ENCODE measurements at regions not wholly inside any gene's neighbourhood (a gene's known extent, or its start where the extent isn't known, plus 50 kb on each side); places are given as distances from the start of the nearest gene placed in this dataset.

DNA sequence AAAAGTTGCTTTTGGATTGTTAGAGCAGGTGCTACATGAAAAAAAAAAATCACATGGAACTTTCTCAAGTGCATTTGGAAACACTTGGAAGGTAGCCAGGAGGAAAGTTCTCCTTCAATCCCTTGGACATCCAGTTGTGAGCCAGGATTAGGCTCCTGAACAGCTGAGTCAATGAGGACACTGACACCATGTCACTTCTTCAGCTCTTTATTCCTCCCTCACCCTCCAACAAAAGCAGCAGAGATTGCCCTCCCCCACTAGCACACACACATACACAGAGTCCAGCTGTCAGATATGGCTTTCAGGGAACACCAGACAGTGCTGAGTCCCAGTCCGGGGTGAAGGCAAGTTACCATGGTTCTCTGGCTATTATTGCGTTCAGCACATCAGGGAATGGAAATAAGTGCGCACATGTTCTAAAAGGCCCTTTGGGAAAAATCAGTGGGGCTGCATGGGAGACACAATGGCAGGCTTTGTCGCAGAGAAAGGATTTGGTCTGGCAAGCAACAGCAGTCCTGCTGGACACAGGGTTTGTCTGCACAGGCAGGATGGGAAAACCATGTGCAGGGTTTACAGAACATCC, 124.7 kb upstream of the MARCKS start:
- no peak overlapping the region for H3K4me3 ChIP-seq (ENCODE audit: insufficient read depth, low read depth, low read length)
- no peaks in the 10 kb centered on the region for H4K20me1 ChIP-seq (ENCODE audit: insufficient read depth, low read length)
- H3K9ac ChIP-seq (ENCODE audit: low read length): no peak overlapping the region
- DNase-seq (ENCODE audit: low read depth): peak; percentile 19
- H3K4me1 Mint-ChIP-seq (ENCODE audit: low read depth, unreplicated experiment): peaks cover 13% of the 10 kb centered on the region
- H3K27ac ChIP-seq (ENCODE audit: low read depth, low read length): no peak overlapping the region
- no peaks in the 10 kb centered on the region for H3K36me3 ChIP-seq (ENCODE audit: insufficient read depth, low read length)
- no peaks in the 10 kb centered on the region for H3K27me3 ChIP-seq (ENCODE audit: insufficient read depth, low read length)
- peak overlapping the region; percentile 30 for H3K4me2 ChIP-seq (ENCODE audit: low read length)
- TF ChIP-seq EZH2 (IDR thresholded peaks at IDR 0.05; ENCODE audit: insufficient read depth, low read length): no peak
- no peak for TF ChIP-seq CTCF (IDR thresholded peaks at IDR 0.05; ENCODE audit: insufficient read depth, low read depth, low read length)
- no peak overlapping the region for H3K4me3 Mint-ChIP-seq (ENCODE audit: unreplicated experiment)
- no peak overlapping the region for H3K27ac Mint-ChIP-seq (ENCODE audit: unreplicated experiment)
- peaks cover 10% of the 10 kb centered on the region for H3K4me1 ChIP-seq (ENCODE audit: insufficient read depth, low read length)
- no peaks in the 10 kb centered on the region for H3K36me3 Mint-ChIP-seq (ENCODE audit: low read depth, unreplicated experiment)
- no peak for FAIRE-seq
- no peaks in the 10 kb centered on the region for H3K9me3 ChIP-seq (ENCODE audit: insufficient read depth, low read depth, low read length)
- H2AFZ ChIP-seq (ENCODE audit: low read depth, low read length): no peak overlapping the region
- no peaks in the 10 kb centered on the region for H3K9me3 Mint-ChIP-seq (ENCODE audit: unreplicated experiment)
- no peaks in the 10 kb centered on the region for H3K27me3 Mint-ChIP-seq (ENCODE audit: low read depth, unreplicated experiment)
- no peaks in the 10 kb centered on the region for H3K79me2 ChIP-seq (ENCODE audit: insufficient read depth, low read length)

DNA sequence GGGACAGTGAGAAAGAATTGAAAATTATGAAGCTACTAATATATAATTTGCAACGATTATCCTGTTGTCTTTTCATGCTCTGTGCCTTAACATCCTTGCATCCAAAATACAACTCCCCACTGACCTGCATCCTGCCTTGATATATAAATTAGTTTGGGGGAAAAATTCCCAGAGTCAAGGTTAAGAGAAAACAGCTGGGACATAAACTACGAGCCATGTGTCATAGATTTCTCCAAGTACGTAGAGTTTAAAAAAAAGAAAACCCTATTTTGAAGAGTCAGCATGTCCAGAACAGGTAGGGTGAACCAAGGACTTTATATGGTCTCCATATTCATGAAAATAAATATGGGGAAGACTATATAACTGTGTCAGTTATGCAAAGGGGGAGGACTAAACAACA, 123.8 kb upstream of the MARCKS start:
- Histone ChIP-seq H3K9me3 (ENCODE audit: insufficient read depth, low read depth, low read length) (no peaks in the 10 kb centered on the region), H3K36me3 (ENCODE audit: insufficient read depth, low read length) (no peaks in the 10 kb centered on the region), H3K4me2 (ENCODE audit: low read length) (no peak overlapping the region), H3K79me2 (ENCODE audit: insufficient read depth, low read length) (no peaks in the 10 kb centered on the region), H3K9ac (ENCODE audit: low read length) (no peak overlapping the region), H4K20me1 (ENCODE audit: insufficient read depth, low read length) (no peaks in the 10 kb centered on the region), H3K27ac (ENCODE audit: low read depth, low read length) (no peak overlapping the region), H3K27me3 (ENCODE audit: insufficient read depth, low read length) (no peaks in the 10 kb centered on the region), H3K4me1 (ENCODE audit: insufficient read depth, low read length) (peaks cover 10% of the 10 kb centered on the region), H2AFZ (ENCODE audit: low read depth, low read length) (no peak overlapping the region), H3K4me3 (ENCODE audit: insufficient read depth, low read depth, low read length) (no peak overlapping the region)
- H3K9me3 Mint-ChIP-seq (ENCODE audit: unreplicated experiment): no peaks in the 10 kb centered on the region
- H3K27me3 Mint-ChIP-seq (ENCODE audit: low read depth, unreplicated experiment): no peaks in the 10 kb centered on the region
- DNase-seq (ENCODE audit: low read depth) (no peak), FAIRE-seq (no peak)
- H3K4me3 Mint-ChIP-seq (ENCODE audit: unreplicated experiment): no peak overlapping the region
- no peaks in the 10 kb centered on the region for H3K36me3 Mint-ChIP-seq (ENCODE audit: low read depth, unreplicated experiment)
- no peak overlapping the region for H3K27ac Mint-ChIP-seq (ENCODE audit: unreplicated experiment)
- no peak for TF ChIP-seq CTCF (IDR thresholded peaks at IDR 0.05; ENCODE audit: insufficient read depth, low read depth, low read length)
- TF ChIP-seq EZH2 (IDR thresholded peaks at IDR 0.05; ENCODE audit: insufficient read depth, low read length): no peak
- peaks cover 13% of the 10 kb centered on the region for H3K4me1 Mint-ChIP-seq (ENCODE audit: low read depth, unreplicated experiment)

DNA sequence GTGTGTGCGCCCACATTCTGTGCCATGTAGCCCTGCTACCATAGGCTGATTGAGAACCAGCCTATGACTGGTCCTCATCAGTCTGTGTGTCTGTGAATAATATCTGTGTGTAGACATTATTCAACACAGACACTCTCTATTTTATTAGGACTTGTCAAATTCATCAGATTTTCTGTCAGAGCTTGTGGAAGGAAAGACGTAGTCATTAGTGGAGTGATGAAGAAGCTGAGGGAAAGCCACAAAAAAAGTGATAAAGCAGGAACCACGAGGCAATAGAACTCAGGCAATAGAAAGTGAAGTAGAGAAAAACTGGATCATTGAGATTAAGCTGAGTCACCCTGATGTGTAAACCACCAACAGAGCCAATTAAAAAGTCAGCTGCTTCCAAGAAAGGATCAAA, 122.2 kb upstream of the MARCKS start:
- peaks cover 10% of the 10 kb centered on the region for H3K4me1 ChIP-seq (ENCODE audit: insufficient read depth, low read length)
- no peak overlapping the region for H3K4me2 ChIP-seq (ENCODE audit: low read length)
- Mint-ChIP-seq H3K4me1 (ENCODE audit: low read depth, unreplicated experiment) (peaks cover 13% of the 10 kb centered on the region), H3K27me3 (ENCODE audit: low read depth, unreplicated experiment) (no peaks in the 10 kb centered on the region), H3K9me3 (ENCODE audit: unreplicated experiment) (no peaks in the 10 kb centered on the region), H3K4me3 (ENCODE audit: unreplicated experiment) (no peak overlapping the region), H3K27ac (ENCODE audit: unreplicated experiment) (peak overlapping the region; percentile 10), H3K36me3 (ENCODE audit: low read depth, unreplicated experiment) (no peaks in the 10 kb centered on the region)
- no peak overlapping the region for H3K4me3 ChIP-seq (ENCODE audit: insufficient read depth, low read depth, low read length)
- no peaks in the 10 kb centered on the region for H3K27me3 ChIP-seq (ENCODE audit: insufficient read depth, low read length)
- H3K36me3 ChIP-seq (ENCODE audit: insufficient read depth, low read length): no peaks in the 10 kb centered on the region
- no peak overlapping the region for H3K9ac ChIP-seq (ENCODE audit: low read length)
- DNase-seq (ENCODE audit: low read depth) (peak; percentile 65), FAIRE-seq (peak; percentile 20)
- no peaks in the 10 kb centered on the region for H3K9me3 ChIP-seq (ENCODE audit: insufficient read depth, low read depth, low read length)
- no peaks in the 10 kb centered on the region for H3K79me2 ChIP-seq (ENCODE audit: insufficient read depth, low read length)
- H3K27ac ChIP-seq (ENCODE audit: low read depth, low read length): no peak overlapping the region
- no peak overlapping the region for H2AFZ ChIP-seq (ENCODE audit: low read depth, low read length)
- no peak for TF ChIP-seq CTCF (IDR thresholded peaks at IDR 0.05; ENCODE audit: insufficient read depth, low read depth, low read length)
- TF ChIP-seq EZH2 (IDR thresholded peaks at IDR 0.05; ENCODE audit: insufficient read depth, low read length): no peak
- H4K20me1 ChIP-seq (ENCODE audit: insufficient read depth, low read length): no peaks in the 10 kb centered on the region
